K562 (cell line): ENCODE measurements at regions not wholly inside any gene's neighbourhood (a gene's known extent, or its start where the extent isn't known, plus 50 kb on each side); places are given as distances from the start of the nearest gene placed in this dataset.

Experiments used
- ASH1L ChIP-seq: fragments of 450-650 bp; IDR thresholded peaks from 2 replicates; pipeline ENCODE4 v1.6.1; 2018; ENCODE audit warnings: borderline replicate concordance, mild to moderate bottlenecking, low read depth; ENCODE audit not compliant: partially characterized antibody
- CUX1 ChIP-seq: fragments of 200-800 bp; sonication (Bioruptor generic); IDR thresholded peaks from 2 replicates; pipeline ENCODE4 v1.6.1; 2016; ENCODE audit warnings: missing genetic modification characterization, missing compliant biosample characterization
- FOXJ2 ChIP-seq: fragments of 200-800 bp; sonication (Bioruptor generic); IDR thresholded peaks from 2 replicates; pipeline ENCODE4 v1.6.1; 2016; ENCODE audit warnings: missing genetic modification characterization, missing compliant biosample characterization
- NCOA6 ChIP-seq: fragments of 450-650 bp; IDR thresholded peaks from 2 replicates; pipeline ENCODE4 v1.6.1; 2017; ENCODE audit warnings: mild to moderate bottlenecking
- RB1 ChIP-seq: fragments of 450-650 bp; IDR thresholded peaks from 2 replicates; pipeline ENCODE4 v1.6.1; 2017; ENCODE audit warnings: low read depth, mild to moderate bottlenecking
- RBM15 ChIP-seq: fragments of 200-400 bp; formaldehyde crosslinking; IDR thresholded peaks from 2 replicates; pipeline ENCODE4 v1.6.1; 2018; ENCODE audit warnings: mild to moderate bottlenecking, low read length, moderate library complexity; ENCODE audit not compliant: insufficient read depth
- SOX6 ChIP-seq: fragments of 450-650 bp; IDR thresholded peaks from 2 replicates; pipeline ENCODE4 v1.6.1; 2014; ENCODE audit warnings: mild to moderate bottlenecking
- ZNF57 ChIP-seq: fragments of 450-650 bp; formaldehyde crosslinking; IDR thresholded peaks from 2 replicates; pipeline ENCODE4 v1.4.0; 2020; ENCODE audit warnings: mild to moderate bottlenecking, moderate library complexity
- TF ChIP-seq, protein P1 (sequence below), 3 experiments: fragments of 200-800 bp in 1 of 3; fragments of 250-450 bp in 1 of 3; fragments of 450-650 bp in 1 of 3; sonication (Bioruptor Pico) in 1 of 3; sonication (Bioruptor generic) in 1 of 3; formaldehyde crosslinking in 1 of 3; IDR thresholded peaks; 2 replicates each; pipeline versions ENCODE4 v1.6.1 to v1.8.0; 2016 to 2022; ENCODE audit warnings: mild to moderate bottlenecking in 2 of 3, missing genetic modification characterization in 2 of 3, missing compliant biosample characterization in 1 of 3, moderate library complexity in 1 of 3

GRCh38 chr5:147162740-147163139 lies 72.1 kb upstream of the STK32A start (continued):
- TF ChIP-seq CUX1 (no peak), RB1 (no peak), ZNF57 (no peak), FOXJ2 (tag) (no peak), SOX6 (no peak), NCOA6 (no peak), ASH1L (no peak), RBM15 (no peak)
- TF ChIP-seq, protein P1, sequence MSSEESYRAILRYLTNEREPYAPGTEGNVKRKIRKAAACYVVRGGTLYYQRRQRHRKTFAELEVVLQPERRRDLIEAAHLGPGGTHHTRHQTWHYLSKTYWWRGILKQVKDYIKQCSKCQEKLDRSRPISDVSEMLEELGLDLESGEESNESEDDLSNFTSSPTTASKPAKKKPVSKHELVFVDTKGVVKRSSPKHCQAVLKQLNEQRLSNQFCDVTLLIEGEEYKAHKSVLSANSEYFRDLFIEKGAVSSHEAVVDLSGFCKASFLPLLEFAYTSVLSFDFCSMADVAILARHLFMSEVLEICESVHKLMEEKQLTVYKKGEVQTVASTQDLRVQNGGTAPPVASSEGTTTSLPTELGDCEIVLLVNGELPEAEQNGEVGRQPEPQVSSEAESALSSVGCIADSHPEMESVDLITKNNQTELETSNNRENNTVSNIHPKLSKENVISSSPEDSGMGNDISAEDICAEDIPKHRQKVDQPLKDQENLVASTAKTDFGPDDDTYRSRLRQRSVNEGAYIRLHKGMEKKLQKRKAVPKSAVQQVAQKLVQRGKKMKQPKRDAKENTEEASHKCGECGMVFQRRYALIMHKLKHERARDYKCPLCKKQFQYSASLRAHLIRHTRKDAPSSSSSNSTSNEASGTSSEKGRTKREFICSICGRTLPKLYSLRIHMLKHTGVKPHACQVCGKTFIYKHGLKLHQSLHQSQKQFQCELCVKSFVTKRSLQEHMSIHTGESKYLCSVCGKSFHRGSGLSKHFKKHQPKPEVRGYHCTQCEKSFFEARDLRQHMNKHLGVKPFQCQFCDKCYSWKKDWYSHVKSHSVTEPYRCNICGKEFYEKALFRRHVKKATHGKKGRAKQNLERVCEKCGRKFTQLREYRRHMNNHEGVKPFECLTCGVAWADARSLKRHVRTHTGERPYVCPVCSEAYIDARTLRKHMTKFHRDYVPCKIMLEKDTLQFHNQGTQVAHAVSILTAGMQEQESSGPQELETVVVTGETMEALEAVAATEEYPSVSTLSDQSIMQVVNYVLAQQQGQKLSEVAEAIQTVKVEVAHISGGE (CRISPR knock-in tag; IDR thresholded peaks at IDR 0.05), result no peak
